Panc1 (cell line): ENCODE measurements at regions not wholly inside any gene's neighbourhood (a gene's known extent, or its start where the extent isn't known, plus 50 kb on each side); places are given as distances from the start of the nearest gene placed in this dataset.

Experiments
- POLR2AphosphoS5 ChIP-seq: IDR thresholded peaks from 2 replicates; pipeline ENCODE4 v1.6.1; 2012; ENCODE audit warnings: mild to moderate bottlenecking, low read depth, low read length, moderate library complexity
- SIN3A ChIP-seq: IDR thresholded peaks from 2 replicates; pipeline ENCODE4 v1.6.1; 2012; ENCODE audit warnings: low read depth, mild to moderate bottlenecking, low read length, moderate library complexity, borderline replicate concordance; ENCODE audit not compliant: insufficient read depth
- TF ChIP-seq, protein P1 (sequence below): fragments of 450-650 bp; IDR thresholded peaks from 2 replicates; pipeline ENCODE4 v1.5.1; 2017; ENCODE audit warnings: mild to moderate bottlenecking

GRCh38 chr7:46908770-46909169 is 673.1 kb downstream of the TNS3 start:
- TF ChIP-seq POLR2AphosphoS5: peak; percentile 24; the same call in 1 of the 2 replicates
- TF ChIP-seq, protein P1, sequence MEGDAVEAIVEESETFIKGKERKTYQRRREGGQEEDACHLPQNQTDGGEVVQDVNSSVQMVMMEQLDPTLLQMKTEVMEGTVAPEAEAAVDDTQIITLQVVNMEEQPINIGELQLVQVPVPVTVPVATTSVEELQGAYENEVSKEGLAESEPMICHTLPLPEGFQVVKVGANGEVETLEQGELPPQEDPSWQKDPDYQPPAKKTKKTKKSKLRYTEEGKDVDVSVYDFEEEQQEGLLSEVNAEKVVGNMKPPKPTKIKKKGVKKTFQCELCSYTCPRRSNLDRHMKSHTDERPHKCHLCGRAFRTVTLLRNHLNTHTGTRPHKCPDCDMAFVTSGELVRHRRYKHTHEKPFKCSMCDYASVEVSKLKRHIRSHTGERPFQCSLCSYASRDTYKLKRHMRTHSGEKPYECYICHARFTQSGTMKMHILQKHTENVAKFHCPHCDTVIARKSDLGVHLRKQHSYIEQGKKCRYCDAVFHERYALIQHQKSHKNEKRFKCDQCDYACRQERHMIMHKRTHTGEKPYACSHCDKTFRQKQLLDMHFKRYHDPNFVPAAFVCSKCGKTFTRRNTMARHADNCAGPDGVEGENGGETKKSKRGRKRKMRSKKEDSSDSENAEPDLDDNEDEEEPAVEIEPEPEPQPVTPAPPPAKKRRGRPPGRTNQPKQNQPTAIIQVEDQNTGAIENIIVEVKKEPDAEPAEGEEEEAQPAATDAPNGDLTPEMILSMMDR: no peak
- no peak for TF ChIP-seq SIN3A
